HEK293 (cell line): ENCODE measurements at regions not wholly inside any gene's neighbourhood (a gene's known extent, or its start where the extent isn't known, plus 50 kb on each side); places are given as distances from the start of the nearest gene placed in this dataset.

Experiments used
- ZBTB8A ChIP-seq: fragments of 450-650 bp; formaldehyde crosslinking; IDR thresholded peaks from 2 replicates; pipeline ENCODE4 v1.5.1; 2016; ENCODE audit warnings: missing biosample characterization, missing genetic modification characterization
- ZNF558 ChIP-seq: fragments of 450-650 bp; formaldehyde crosslinking; IDR thresholded peaks from 2 replicates; pipeline ENCODE4 v1.5.1; 2016; ENCODE audit warnings: missing biosample characterization, missing genetic modification characterization
- ZNF707 ChIP-seq: fragments of 450-650 bp; formaldehyde crosslinking; IDR thresholded peaks from 2 replicates; pipeline ENCODE4 v1.5.1; 2016; ENCODE audit warnings: missing biosample characterization, missing genetic modification characterization
- ZNF777 ChIP-seq: fragments of 450-650 bp; formaldehyde crosslinking; IDR thresholded peaks from 2 replicates; pipeline ENCODE4 v1.5.1; 2017; ENCODE audit warnings: missing biosample characterization, missing genetic modification characterization, borderline replicate concordance
- ZNF843 ChIP-seq: fragments of 450-650 bp; formaldehyde crosslinking; IDR thresholded peaks from 2 replicates; pipeline ENCODE4 v1.5.1; 2016; ENCODE audit warnings: missing biosample characterization, missing genetic modification characterization
- ZSCAN23 ChIP-seq: fragments of 450-650 bp; formaldehyde crosslinking; IDR thresholded peaks from 2 replicates; pipeline ENCODE4 v1.5.1; 2016; ENCODE audit warnings: missing biosample characterization, missing genetic modification characterization
- TF ChIP-seq, protein P1 (sequence below): fragments of 450-650 bp; formaldehyde crosslinking; IDR thresholded peaks from 2 replicates; pipeline ENCODE4 v1.5.1; 2016; ENCODE audit warnings: missing biosample characterization, missing genetic modification characterization

DNA sequence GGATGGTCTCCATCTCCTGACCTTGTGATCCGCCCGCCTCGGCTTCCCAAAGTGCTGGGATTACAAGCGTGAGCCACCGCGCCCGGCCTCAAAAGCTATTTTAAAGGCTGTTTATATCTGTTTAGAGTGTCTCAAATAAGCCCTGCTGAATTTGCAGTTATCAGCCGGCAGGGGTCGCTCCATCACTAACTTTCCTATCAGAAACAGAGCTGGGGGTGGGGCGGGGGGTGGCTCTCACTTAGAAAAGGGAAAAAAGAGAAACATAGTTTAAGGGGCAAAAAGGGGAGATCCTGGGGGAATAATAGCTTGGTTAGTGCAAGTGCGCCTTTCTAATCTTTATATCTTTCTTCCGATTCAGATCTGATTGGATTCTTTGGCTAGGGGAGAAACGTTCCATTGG lies 450.7 kb downstream of the UBE2NL start:
- TF ChIP-seq, protein P1, sequence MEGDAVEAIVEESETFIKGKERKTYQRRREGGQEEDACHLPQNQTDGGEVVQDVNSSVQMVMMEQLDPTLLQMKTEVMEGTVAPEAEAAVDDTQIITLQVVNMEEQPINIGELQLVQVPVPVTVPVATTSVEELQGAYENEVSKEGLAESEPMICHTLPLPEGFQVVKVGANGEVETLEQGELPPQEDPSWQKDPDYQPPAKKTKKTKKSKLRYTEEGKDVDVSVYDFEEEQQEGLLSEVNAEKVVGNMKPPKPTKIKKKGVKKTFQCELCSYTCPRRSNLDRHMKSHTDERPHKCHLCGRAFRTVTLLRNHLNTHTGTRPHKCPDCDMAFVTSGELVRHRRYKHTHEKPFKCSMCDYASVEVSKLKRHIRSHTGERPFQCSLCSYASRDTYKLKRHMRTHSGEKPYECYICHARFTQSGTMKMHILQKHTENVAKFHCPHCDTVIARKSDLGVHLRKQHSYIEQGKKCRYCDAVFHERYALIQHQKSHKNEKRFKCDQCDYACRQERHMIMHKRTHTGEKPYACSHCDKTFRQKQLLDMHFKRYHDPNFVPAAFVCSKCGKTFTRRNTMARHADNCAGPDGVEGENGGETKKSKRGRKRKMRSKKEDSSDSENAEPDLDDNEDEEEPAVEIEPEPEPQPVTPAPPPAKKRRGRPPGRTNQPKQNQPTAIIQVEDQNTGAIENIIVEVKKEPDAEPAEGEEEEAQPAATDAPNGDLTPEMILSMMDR (tag by site-specific recombination) = no peak
- no peak for TF ChIP-seq ZBTB8A (tag by site-specific recombination)
- no peak for TF ChIP-seq ZNF843 (tag by site-specific recombination)
- TF ChIP-seq ZNF777 (tag by site-specific recombination) = no peak
- TF ChIP-seq ZSCAN23 (tag by site-specific recombination) = no peak
- no peak for TF ChIP-seq ZNF558 (tag by site-specific recombination)
- TF ChIP-seq ZNF707 (tag by site-specific recombination) = no peak
